Neural cell (in vitro differentiated cells): ENCODE measurements at regions not wholly inside any gene's neighbourhood (a gene's known extent, or its start where the extent isn't known, plus 50 kb on each side); places are given as distances from the start of the nearest gene placed in this dataset.

Experiments used
- H2AFZ ChIP-seq: fragments of 200-600, 300-800 bp; sonication (generic), shearing (Covaris generic); 2 replicates; pipeline ENCODE4 v1.6.0; 2014; ENCODE audit warnings: low read depth, mild to moderate bottlenecking, antibody characterized with exemption, low read length, moderate library complexity
- H3F3A ChIP-seq: fragments of 200-600 bp; shearing (Covaris generic); 2 replicates; pipeline ENCODE4 v1.6.1; 2016; ENCODE audit warnings: mild to moderate bottlenecking, moderate library complexity, mixed read lengths, antibody characterized with exemption, low read length; ENCODE audit not compliant: insufficient read depth, poor library complexity, severe bottlenecking
- H3K27ac ChIP-seq: fragments of 200-600, 300-800 bp; sonication (generic), shearing (Covaris generic); 2 replicates; pipeline ENCODE4 v1.5.1; 2014; ENCODE audit warnings: mild to moderate bottlenecking, low read length, moderate library complexity
- H3K27me3 ChIP-seq: fragments of 300-800, 200-600 bp; sonication (generic), shearing (Covaris generic); 2 replicates; pipeline ENCODE4 v1.6.0; 2014; ENCODE audit warnings: mild to moderate bottlenecking, low read depth, low read length, moderate library complexity; ENCODE audit not compliant: insufficient read depth
- H3K36me3 ChIP-seq: fragments of 300-800, 200-600 bp; sonication (generic), shearing (Covaris generic); 2 replicates; pipeline ENCODE4 v1.5.1; 2014; ENCODE audit warnings: mild to moderate bottlenecking, antibody characterized with exemption, low read length, moderate library complexity; ENCODE audit not compliant: insufficient read depth
- H3K4me2 ChIP-seq: fragments of 300-800, 200-600 bp; sonication (generic), shearing (Covaris generic); 2 replicates; pipeline ENCODE4 v1.6.0; 2014; ENCODE audit warnings: mild to moderate bottlenecking, low read length
- H3K4me3 ChIP-seq: fragments of 300-800, 200-600 bp; sonication (generic), shearing (Covaris generic); 2 replicates; pipeline ENCODE4 v1.5.1; 2014; ENCODE audit warnings: mild to moderate bottlenecking, low read length, moderate library complexity
- H3K79me2 ChIP-seq: fragments of 200-600 bp; shearing (Covaris generic); replicated peaks from 2 replicates; pipeline ENCODE4 v1.6.0; 2014; ENCODE audit warnings: mild to moderate bottlenecking, low read length, moderate library complexity; ENCODE audit not compliant: insufficient read depth
- H3K9ac ChIP-seq: fragments of 300-800, 200-600 bp; sonication (generic), shearing (Covaris generic); 2 replicates; pipeline ENCODE4 v1.6.1; 2016; ENCODE audit warnings: mild to moderate bottlenecking, low read length, mixed read lengths
- H3K9me2 ChIP-seq: fragments of 200-600 bp; shearing (Covaris generic); 2 replicates; pipeline ENCODE4 v1.6.1; 2016; ENCODE audit warnings: mild to moderate bottlenecking, low read length, mixed read lengths; ENCODE audit not compliant: insufficient read depth
- H3K9me3 ChIP-seq: fragments of 200-600, 300-800 bp; sonication (generic), shearing (Covaris generic); 2 replicates; pipeline ENCODE4 v1.6.1; 2016; ENCODE audit warnings: mild to moderate bottlenecking, mixed run types, low read length, moderate library complexity, mixed read lengths
- H4K20me1 ChIP-seq: fragments of 200-600 bp; shearing (Covaris generic); 2 replicates; pipeline ENCODE4 v1.6.1; 2016; ENCODE audit warnings: mild to moderate bottlenecking, mixed run types; ENCODE audit not compliant: insufficient read depth
- CTCF ChIP-seq: fragments of 450-650 bp; IDR thresholded peaks from 2 replicates; pipeline ENCODE4 v1.5.1; 2014; ENCODE audit warnings: antibody characterized with exemption, mild to moderate bottlenecking, moderate library complexity; ENCODE audit not compliant: poor library complexity, severe bottlenecking
- EP300 ChIP-seq: fragments of 450-650 bp; conservative IDR thresholded peaks from 2 replicates; pipeline ENCODE4 v1.6.1; 2014; ENCODE audit warnings: antibody characterized with exemption, mild to moderate bottlenecking, moderate library complexity; ENCODE audit not compliant: poor library complexity, severe bottlenecking
- EZH2 ChIP-seq: fragments of 200-600, 300-800 bp; shearing (Covaris generic), sonication (generic); IDR thresholded peaks from 2 replicates; pipeline ENCODE4 v1.6.1; 2014; ENCODE audit warnings: antibody characterized with exemption, low read length, borderline replicate concordance, mild to moderate bottlenecking; ENCODE audit not compliant: insufficient read depth, poor library complexity, severe bottlenecking
- MXI1 ChIP-seq: fragments of 450-650 bp; conservative IDR thresholded peaks from 2 replicates; pipeline ENCODE4 v1.6.1; 2014; ENCODE audit warnings: antibody characterized with exemption, mild to moderate bottlenecking; ENCODE audit not compliant: poor library complexity, severe bottlenecking
- POLR2AphosphoS5 ChIP-seq: IDR thresholded peaks from 2 replicates; pipeline ENCODE4 v1.6.1; 2012
- RAD21 ChIP-seq: fragments of 450-650 bp; conservative IDR thresholded peaks from 2 replicates; pipeline ENCODE4 v1.6.1; 2014; ENCODE audit warnings: antibody characterized with exemption, mild to moderate bottlenecking, moderate library complexity
- REST ChIP-seq: IDR thresholded peaks from 2 replicates; pipeline ENCODE4 v1.6.1; 2012; ENCODE audit warnings: borderline replicate concordance
- TAF1 ChIP-seq: IDR thresholded peaks from 2 replicates; pipeline ENCODE4 v1.6.1; 2012; ENCODE audit warnings: low read depth

- no peaks in the 10 kb centered on the region for H3K79me2 ChIP-seq
- H2AFZ ChIP-seq = no peak overlapping the region
- TF ChIP-seq EP300 (no peak), POLR2AphosphoS5 (no peak), EZH2 (no peak), TAF1 (no peak), MXI1 (no peak), CTCF (no peak)
- H3K27me3 ChIP-seq = peaks cover 23% of the 10 kb centered on the region
- no peak overlapping the region for H3K4me3 ChIP-seq
- no peaks in the 10 kb centered on the region for H3K9me2 ChIP-seq
- no peak overlapping the region for H3K9ac ChIP-seq
- H3K36me3 ChIP-seq = no peaks in the 10 kb centered on the region
- no peaks in the 10 kb centered on the region for H3F3A ChIP-seq
- H3K9me3 ChIP-seq = no peaks in the 10 kb centered on the region
- H3K27ac ChIP-seq = no peak overlapping the region
- no peaks in the 10 kb centered on the region for H4K20me1 ChIP-seq
- no peak overlapping the region for H3K4me2 ChIP-seq
These were observed 105.5 kb upstream of the SIMC1 start for GRCh38 chr5:176132471-176133288.

GRCh38 chr5:176133289-176133870, 104.8 kb upstream of the SIMC1 start:
- no peaks in the 10 kb centered on the region for H3K9me3 ChIP-seq
- H3K4me2 ChIP-seq = no peak overlapping the region
- no peaks in the 10 kb centered on the region for H3K36me3 ChIP-seq
- H4K20me1 ChIP-seq = no peaks in the 10 kb centered on the region
- no peak overlapping the region for H3K27ac ChIP-seq
- H3K9me2 ChIP-seq = no peaks in the 10 kb centered on the region
- H3K79me2 ChIP-seq = no peaks in the 10 kb centered on the region
- H3K9ac ChIP-seq = no peak overlapping the region
- TF ChIP-seq RAD21 = no peak
- TF ChIP-seq EZH2 = no peak
- TF ChIP-seq REST = no peak
- no peak for TF ChIP-seq POLR2AphosphoS5
- no peak overlapping the region for H3K4me3 ChIP-seq
- H3K27me3 ChIP-seq = peaks cover 23% of the 10 kb centered on the region
- H3F3A ChIP-seq = no peaks in the 10 kb centered on the region
- H2AFZ ChIP-seq = no peak overlapping the region
